Peyer's patch (tissue), 4 donors: ENCODE measurements at regions not wholly inside any gene's neighbourhood (a gene's known extent, or its start where the extent isn't known, plus 50 kb on each side); places are given as distances from the start of the nearest gene placed in this dataset.

ENCODE experiments used
- DNase-seq, 3 donors: peaks; one replicate each; pipeline ENCODE4 v3.0.0-alpha.2; 2017 to 2019
- H3K27ac ChIP-seq, 4 donors: fragments of 200-600 bp; sonication (generic); one replicate each; pipeline ENCODE4 v1.5.1; 2016 to 2019
- H3K27me3 ChIP-seq, 2 donors: fragments of 200-600 bp; sonication (generic); one replicate each; pipeline ENCODE4 v1.5.1; 2019
- H3K36me3 ChIP-seq, 3 donors: fragments of 200-600 bp; sonication (generic); one replicate each; pipeline ENCODE4 v1.5.1; 2016 to 2019
- H3K4me1 ChIP-seq, 4 donors: fragments of 200-600 bp; sonication (generic); one replicate each; pipeline ENCODE4 v1.5.1; 2016 to 2019
- H3K4me3 ChIP-seq, 4 donors: fragments of 200-600 bp; sonication (generic); 1 replicate in 3 of 4; 2 replicates in 1 of 4; pipeline ENCODE4 v1.5.1; 2016 to 2019; ENCODE audit warnings: mild to moderate bottlenecking in 1 of 4
- H3K9me3 ChIP-seq, 4 donors: fragments of 200-600 bp; sonication (generic); one replicate each; pipeline ENCODE4 v1.5.1; 2016 to 2019; ENCODE audit warnings: mild to moderate bottlenecking in 1 of 4
- POLR2A ChIP-seq, 2 donors: fragments of 450-650 bp; IDR thresholded peaks; one replicate each; pipeline ENCODE4 v1.5.1; 2017; ENCODE audit warnings: antibody characterized with exemption in 2 of 2, mild to moderate bottlenecking in 2 of 2, moderate library complexity in 2 of 2
- TF ChIP-seq, protein P1 (sequence below), 6 experiments: fragments of 450-650 bp in 4 of 6; fragments of 200-600 bp in 2 of 6; sonication (generic) in 1 of 6; IDR thresholded peaks; one replicate each; pipeline ENCODE4 v1.5.1; 2017 to 2019; ENCODE audit warnings: antibody characterized with exemption in 6 of 6, mild to moderate bottlenecking in 3 of 6, moderate library complexity in 1 of 6

GRCh38 chr1:36626435-36626834 is 143.7 kb upstream of the CSF3R start:
- peaks cover 0 to under 1% (median 0%) of the 10 kb centered on the region in 4 donors for H3K9me3 ChIP-seq
- no peak overlapping the region for H3K27ac ChIP-seq
- no peaks in the 10 kb centered on the region for H3K4me1 ChIP-seq
- no peak for DNase-seq
- no peaks in the 10 kb centered on the region for H3K27me3 ChIP-seq
- TF ChIP-seq, protein P1, sequence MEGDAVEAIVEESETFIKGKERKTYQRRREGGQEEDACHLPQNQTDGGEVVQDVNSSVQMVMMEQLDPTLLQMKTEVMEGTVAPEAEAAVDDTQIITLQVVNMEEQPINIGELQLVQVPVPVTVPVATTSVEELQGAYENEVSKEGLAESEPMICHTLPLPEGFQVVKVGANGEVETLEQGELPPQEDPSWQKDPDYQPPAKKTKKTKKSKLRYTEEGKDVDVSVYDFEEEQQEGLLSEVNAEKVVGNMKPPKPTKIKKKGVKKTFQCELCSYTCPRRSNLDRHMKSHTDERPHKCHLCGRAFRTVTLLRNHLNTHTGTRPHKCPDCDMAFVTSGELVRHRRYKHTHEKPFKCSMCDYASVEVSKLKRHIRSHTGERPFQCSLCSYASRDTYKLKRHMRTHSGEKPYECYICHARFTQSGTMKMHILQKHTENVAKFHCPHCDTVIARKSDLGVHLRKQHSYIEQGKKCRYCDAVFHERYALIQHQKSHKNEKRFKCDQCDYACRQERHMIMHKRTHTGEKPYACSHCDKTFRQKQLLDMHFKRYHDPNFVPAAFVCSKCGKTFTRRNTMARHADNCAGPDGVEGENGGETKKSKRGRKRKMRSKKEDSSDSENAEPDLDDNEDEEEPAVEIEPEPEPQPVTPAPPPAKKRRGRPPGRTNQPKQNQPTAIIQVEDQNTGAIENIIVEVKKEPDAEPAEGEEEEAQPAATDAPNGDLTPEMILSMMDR (IDR thresholded peaks at IDR 0.05): no peak
- TF ChIP-seq POLR2A (IDR thresholded peaks at IDR 0.05): no peak
- H3K4me3 ChIP-seq: no peak overlapping the region
- H3K36me3 ChIP-seq: no peaks in the 10 kb centered on the region

DNA sequence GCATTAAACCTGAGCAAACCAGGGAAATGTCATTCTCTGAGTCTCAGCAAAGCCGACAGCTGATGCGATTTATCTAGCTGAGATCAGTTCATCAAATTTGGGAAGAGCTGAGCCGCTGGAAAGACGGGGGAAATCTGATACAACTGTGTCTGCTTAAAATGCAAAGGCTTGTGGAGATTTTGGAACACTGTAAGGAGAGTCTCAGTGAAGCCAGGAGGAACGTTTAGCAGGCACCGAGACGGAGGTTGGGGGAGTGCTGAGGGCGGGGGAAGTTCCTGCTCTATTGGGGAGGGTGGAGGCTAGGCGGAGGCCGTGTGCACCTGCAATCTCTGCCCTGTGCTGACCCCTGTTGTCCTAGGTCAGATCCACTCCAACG is 143.2 kb upstream of the CSF3R start:
- no peak for DNase-seq
- H3K4me1 ChIP-seq: no peaks in the 10 kb centered on the region
- H3K4me3 ChIP-seq: no peak overlapping the region
- no peaks in the 10 kb centered on the region for H3K27me3 ChIP-seq
- no peaks in the 10 kb centered on the region for H3K36me3 ChIP-seq
- H3K27ac ChIP-seq: no peak overlapping the region
- no peak for TF ChIP-seq POLR2A (IDR thresholded peaks at IDR 0.05)
- TF ChIP-seq, protein P1 (IDR thresholded peaks at IDR 0.05): no peak
- peaks cover 0 to 4% (median 0%) of the 10 kb centered on the region in 4 donors for H3K9me3 ChIP-seq

GRCh38 chr1:36625253-36625934 is 142.7 kb upstream of the CSF3R start:
- Histone ChIP-seq H3K27me3 (no peaks in the 10 kb centered on the region), H3K4me1 (no peaks in the 10 kb centered on the region), H3K9me3 (peaks cover 0 to 4% (median 0%) of the 10 kb centered on the region in 4 donors), H3K4me3 (no peak overlapping the region), H3K27ac (no peak overlapping the region), H3K36me3 (no peaks in the 10 kb centered on the region)
- TF ChIP-seq POLR2A (IDR thresholded peaks at IDR 0.05): no peak
- TF ChIP-seq, protein P1 (IDR thresholded peaks at IDR 0.05): no peak
- DNase-seq: no peak

DNA sequence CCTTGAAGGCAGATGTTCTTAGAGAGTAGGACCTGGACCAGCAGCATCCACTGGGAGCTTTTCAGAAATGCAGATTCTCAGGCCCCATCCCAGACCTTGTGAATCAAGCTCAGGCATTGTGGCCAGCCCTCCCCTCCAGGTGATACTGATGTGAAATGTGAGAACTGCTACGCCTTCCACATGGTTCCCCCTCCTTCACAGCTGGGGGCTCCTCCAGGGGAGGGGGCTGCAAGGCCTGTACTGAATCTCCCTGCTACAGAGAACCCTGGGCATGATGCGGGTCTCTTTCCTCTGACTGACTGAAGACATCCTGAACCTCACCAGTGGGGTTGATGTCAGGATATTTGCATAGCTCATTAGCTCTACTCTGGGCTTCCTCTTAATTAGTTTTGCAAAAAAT is 141.8 kb upstream of the CSF3R start:
- H3K27me3 ChIP-seq: no peaks in the 10 kb centered on the region
- no peak overlapping the region for H3K4me3 ChIP-seq
- H3K27ac ChIP-seq: no peak overlapping the region
- no peak for DNase-seq
- H3K36me3 ChIP-seq: no peaks in the 10 kb centered on the region
- H3K9me3 ChIP-seq: peaks cover 0 to 4% (median 0%) of the 10 kb centered on the region in 4 donors
- H3K4me1 ChIP-seq: no peaks in the 10 kb centered on the region
- TF ChIP-seq, protein P1 (IDR thresholded peaks at IDR 0.05): no peak
- TF ChIP-seq POLR2A (IDR thresholded peaks at IDR 0.05): no peak

DNA sequence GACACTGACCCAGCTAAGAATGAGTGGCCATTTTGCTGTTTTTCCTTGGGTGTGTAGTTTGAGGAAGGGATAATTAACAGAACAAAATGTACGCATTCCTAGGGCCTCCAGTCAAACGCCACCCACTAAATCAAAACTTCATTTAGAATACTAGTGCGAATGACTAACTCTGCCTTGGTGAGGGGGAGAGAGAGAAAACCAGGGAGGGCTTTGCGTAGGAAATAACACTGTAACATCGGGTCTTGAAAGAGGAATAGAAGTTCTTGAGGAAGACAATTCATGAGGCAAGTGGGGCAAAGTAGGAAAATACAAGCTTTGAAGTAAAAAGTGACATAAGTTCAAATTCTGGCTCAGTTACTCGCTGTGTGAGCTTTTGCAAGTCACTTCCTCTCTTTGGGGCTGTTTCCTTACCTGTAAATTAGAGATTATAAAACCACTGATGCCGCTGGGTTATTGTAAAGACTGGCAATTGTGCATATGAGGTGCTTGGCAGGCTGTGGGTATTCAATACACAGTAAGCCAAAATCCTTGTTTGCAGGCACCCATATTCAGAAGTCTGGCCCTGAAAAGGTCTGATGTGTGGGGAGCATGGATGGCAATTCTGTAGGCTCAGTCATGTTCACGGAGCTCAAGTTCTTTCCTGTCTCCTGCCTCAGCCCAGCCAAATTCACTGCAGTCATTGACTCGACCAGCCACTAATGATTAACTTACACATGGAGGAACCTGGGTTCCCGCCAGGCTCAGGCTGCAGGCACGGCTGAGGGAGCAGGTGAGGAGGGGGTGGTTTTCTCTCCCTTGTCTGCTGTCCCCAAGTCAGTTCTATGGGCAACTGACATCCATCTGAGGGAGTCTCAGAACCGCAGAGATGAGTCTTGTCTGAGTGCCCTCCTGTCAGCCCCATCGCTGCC is 140.3 kb upstream of the CSF3R start:
- Histone ChIP-seq H3K4me1 (no peaks in the 10 kb centered on the region), H3K36me3 (no peaks in the 10 kb centered on the region), H3K27me3 (no peaks in the 10 kb centered on the region), H3K4me3 (no peak overlapping the region), H3K27ac (no peak overlapping the region), H3K9me3 (peaks cover 0 to 4% (median 0%) of the 10 kb centered on the region in 4 donors)
- no peak for DNase-seq
- TF ChIP-seq, protein P1 (IDR thresholded peaks at IDR 0.05): no peak
- TF ChIP-seq POLR2A (IDR thresholded peaks at IDR 0.05): no peak
